Rectal smooth muscle tissue (tissue), 1 donor: ENCODE measurements at regions not wholly inside any gene's neighbourhood (a gene's known extent, or its start where the extent isn't known, plus 50 kb on each side); places are given as distances from the start of the nearest gene placed in this dataset.

ENCODE experiments used
- H3K27ac ChIP-seq: one replicate; pipeline ENCODE4 v1.7.0; 2013; ENCODE audit warnings: low read depth, low read length, inconsistent platforms
- H3K27me3 ChIP-seq: one replicate; pipeline ENCODE4 v1.7.0; 2013; ENCODE audit warnings: low read length; ENCODE audit not compliant: control insufficient read depth, insufficient read depth
- H3K36me3 ChIP-seq: one replicate; pipeline ENCODE4 v1.7.0; 2013; ENCODE audit warnings: low read length; ENCODE audit not compliant: control insufficient read depth, insufficient read depth
- H3K4me1 ChIP-seq: one replicate; pipeline ENCODE4 v1.7.0; 2013; ENCODE audit warnings: low read length; ENCODE audit not compliant: control insufficient read depth, insufficient read depth
- H3K4me3 ChIP-seq: one replicate; pipeline ENCODE4 v1.7.0; 2013; ENCODE audit warnings: low read length
- H3K9ac ChIP-seq: one replicate; pipeline ENCODE4 v1.7.0; 2013; ENCODE audit warnings: low read length

- Histone ChIP-seq H3K27ac (no peak overlapping the region), H3K4me1 (no peaks in the 10 kb centered on the region), H3K9ac (no peak overlapping the region), H3K27me3 (no peaks in the 10 kb centered on the region), H3K36me3 (no peaks in the 10 kb centered on the region), H3K4me3 (no peak overlapping the region)
These were observed 410.6 kb upstream of the FIGN start for GRCh38 chr2:164146441-164146840.

GRCh38 chr2:164145093-164145987 is 409.5 kb upstream of the FIGN start:
- Histone ChIP-seq H3K27me3 (no peaks in the 10 kb centered on the region), H3K36me3 (no peaks in the 10 kb centered on the region), H3K4me3 (no peak overlapping the region), H3K27ac (no peak overlapping the region), H3K9ac (no peak overlapping the region), H3K4me1 (no peaks in the 10 kb centered on the region)

DNA sequence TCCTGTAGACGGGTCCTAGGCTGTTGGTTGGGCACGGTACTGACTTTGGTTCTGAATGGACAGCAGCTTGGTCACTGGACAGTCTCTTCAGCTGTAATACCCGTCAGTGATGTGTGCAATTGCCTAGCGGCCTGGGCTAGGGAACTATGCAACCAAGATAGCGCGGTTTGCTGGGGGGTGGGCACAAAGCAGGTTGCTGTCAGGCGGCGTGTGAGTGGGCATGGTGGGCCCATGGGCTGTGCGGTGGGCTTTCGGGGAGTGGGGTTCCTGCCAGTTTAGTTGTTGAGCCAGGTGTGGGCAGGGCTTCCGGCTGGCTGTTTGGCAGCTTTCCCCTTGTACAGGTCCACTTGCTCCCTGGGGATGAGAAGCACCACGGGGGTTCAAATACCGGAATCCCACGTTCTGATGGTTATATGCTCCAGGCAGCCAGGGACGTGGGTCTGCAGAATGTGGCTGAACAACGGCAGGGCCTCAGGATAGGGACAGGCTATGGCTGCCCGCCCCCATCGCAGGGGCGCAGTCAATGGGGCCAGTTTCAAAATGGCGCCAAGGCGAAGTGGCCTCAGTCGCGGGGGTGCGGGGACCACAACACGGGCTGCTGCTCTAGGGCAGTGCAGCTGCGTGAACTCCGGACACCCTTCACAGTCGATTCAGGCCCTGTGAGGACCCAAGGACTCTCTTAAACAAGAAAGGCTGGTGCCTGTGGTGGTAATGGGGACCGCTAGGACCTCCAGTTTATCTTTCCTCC is 407.5 kb upstream of the FIGN start:
- H3K27me3 ChIP-seq, result no peaks in the 10 kb centered on the region
- H3K36me3 ChIP-seq, result no peaks in the 10 kb centered on the region
- no peaks in the 10 kb centered on the region for H3K4me1 ChIP-seq
- H3K27ac ChIP-seq, result no peak overlapping the region
- H3K9ac ChIP-seq, result no peak overlapping the region
- H3K4me3 ChIP-seq, result no peak overlapping the region

DNA sequence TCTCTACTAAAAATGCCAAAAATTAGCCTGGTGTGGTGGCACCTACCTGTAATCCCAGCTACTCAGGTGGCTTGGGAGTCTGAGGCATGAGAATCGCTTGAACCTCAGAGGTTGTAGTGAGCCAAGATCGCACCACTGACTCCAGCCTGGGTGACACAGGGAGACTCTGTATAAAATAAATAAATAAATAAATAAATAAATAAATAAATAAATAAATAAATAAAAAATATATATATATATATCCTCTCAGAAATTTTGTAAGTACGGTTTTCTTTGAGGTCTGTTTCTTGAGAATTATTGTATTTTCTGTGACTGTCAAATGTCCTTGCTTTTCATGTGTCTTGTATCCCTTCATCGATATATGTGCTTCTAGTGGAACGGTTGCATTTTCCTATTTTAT is 406.9 kb upstream of the FIGN start:
- H3K4me1 ChIP-seq, result no peaks in the 10 kb centered on the region
- no peak overlapping the region for H3K27ac ChIP-seq
- H3K36me3 ChIP-seq, result no peaks in the 10 kb centered on the region
- H3K27me3 ChIP-seq, result no peaks in the 10 kb centered on the region
- H3K9ac ChIP-seq, result no peak overlapping the region
- H3K4me3 ChIP-seq, result no peak overlapping the region

DNA sequence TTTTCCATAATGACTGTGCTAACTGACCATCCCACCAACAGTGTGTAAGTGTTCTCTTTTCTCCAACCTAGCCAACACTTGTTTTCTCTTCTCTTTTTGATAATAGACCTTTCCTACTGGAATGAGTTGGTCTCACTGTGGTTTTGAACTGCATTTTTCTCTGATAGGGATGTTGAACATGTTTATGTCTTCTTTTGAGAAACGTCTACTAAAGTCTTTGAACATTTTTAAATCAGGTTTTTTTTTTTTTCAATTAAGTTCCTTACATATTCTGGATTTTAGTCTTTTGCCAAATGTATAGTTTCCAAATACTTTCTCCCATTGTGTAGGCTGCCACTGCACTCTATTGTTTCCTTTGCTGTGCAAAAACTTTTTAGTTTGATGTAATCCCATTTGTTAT is 405.5 kb upstream of the FIGN start:
- no peak overlapping the region for H3K27ac ChIP-seq
- no peak overlapping the region for H3K9ac ChIP-seq
- no peaks in the 10 kb centered on the region for H3K36me3 ChIP-seq

DNA sequence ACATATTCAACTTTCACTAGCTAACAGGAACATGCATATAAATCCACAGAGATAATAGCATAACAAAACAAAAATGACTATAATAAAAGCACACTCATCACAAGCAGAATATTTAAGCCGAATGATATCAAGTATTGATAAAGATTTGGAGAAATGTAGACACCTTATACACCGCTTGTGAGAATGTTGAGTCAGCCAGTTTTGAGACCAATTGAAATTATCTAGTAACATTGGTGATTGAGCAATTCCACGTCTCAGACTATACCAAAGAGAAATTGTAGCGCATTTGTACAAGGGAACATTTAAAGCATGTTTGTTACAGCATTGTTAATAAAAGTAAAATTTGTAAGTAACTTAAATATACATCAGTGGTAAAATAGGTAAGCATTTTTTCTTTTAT is 402.9 kb upstream of the FIGN start:
- Histone ChIP-seq H3K9ac (no peak overlapping the region), H3K27ac (no peak overlapping the region), H3K27me3 (no peaks in the 10 kb centered on the region), H3K4me3 (no peak overlapping the region), H3K36me3 (no peaks in the 10 kb centered on the region), H3K4me1 (no peaks in the 10 kb centered on the region)

More for the DNA sequence above, 405.5 kb upstream of the FIGN start:
- Histone ChIP-seq H3K4me1 (no peaks in the 10 kb centered on the region), H3K27me3 (no peaks in the 10 kb centered on the region), H3K4me3 (no peak overlapping the region)

DNA sequence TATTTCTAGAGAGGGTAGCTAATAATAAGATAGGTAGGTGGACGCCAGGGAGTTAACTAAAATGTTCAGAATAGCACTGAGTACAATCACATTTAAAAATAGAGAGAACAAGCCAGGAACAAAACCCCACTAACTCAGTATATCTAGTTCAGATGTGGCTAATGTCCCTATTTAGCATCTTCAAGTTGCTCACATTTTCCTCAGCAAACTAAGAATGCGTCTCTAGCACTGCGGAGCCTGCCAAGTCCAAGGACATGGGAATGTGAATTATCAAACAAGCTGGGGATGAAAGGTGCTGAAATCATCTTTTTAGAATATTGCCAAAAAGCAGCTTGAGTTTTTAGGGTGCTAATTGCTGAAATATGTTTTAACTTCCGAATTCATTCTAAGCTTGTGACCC is 398.5 kb upstream of the FIGN start:
- Histone ChIP-seq H3K9ac (no peak overlapping the region), H3K4me1 (no peaks in the 10 kb centered on the region), H3K4me3 (no peak overlapping the region), H3K27ac (no peak overlapping the region), H3K36me3 (no peaks in the 10 kb centered on the region), H3K27me3 (no peaks in the 10 kb centered on the region)

GRCh38 chr2:164127971-164128527 is 392.2 kb upstream of the FIGN start:
- H3K27me3 ChIP-seq, result no peaks in the 10 kb centered on the region
- H3K36me3 ChIP-seq, result no peaks in the 10 kb centered on the region
- H3K27ac ChIP-seq, result no peak overlapping the region
- no peaks in the 10 kb centered on the region for H3K4me1 ChIP-seq
- no peak overlapping the region for H3K4me3 ChIP-seq
- H3K9ac ChIP-seq, result no peak overlapping the region

DNA sequence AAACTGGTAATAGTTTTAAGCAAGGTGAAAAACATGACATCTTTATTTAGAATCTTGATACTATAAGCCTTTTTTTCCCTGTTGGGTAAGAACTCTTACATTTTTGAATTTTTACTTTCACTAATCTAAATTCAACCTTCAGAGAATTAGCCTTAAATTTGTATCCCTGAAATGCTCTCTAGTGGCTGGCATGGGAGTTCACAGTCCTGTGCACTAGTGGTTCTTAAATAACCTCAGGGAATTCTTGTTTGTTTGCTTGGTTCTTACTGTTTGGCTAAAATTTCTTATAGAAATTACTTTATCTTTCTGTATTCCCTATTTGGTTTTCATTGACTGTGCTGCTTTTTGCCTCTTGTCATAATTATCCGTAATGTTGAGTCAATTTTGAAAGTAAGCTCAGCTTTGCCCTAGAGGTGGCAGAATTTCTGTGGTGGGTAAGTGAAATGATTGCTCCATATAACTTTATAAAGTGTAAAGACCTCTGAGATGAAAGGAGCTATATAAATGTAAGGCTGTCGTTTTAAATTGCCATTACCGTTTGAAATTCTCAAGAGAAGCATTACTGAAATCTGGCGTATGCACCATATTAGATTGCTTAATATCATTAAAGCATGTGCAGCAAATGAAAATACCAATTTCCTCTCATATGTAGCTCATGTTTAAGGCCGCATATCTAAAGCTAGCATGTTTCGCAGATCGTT is 391.3 kb upstream of the FIGN start:
- no peaks in the 10 kb centered on the region for H3K4me1 ChIP-seq
- no peak overlapping the region for H3K4me3 ChIP-seq
- no peak overlapping the region for H3K9ac ChIP-seq
- H3K27me3 ChIP-seq, result no peaks in the 10 kb centered on the region
- no peaks in the 10 kb centered on the region for H3K36me3 ChIP-seq
- H3K27ac ChIP-seq, result no peak overlapping the region

- no peak overlapping the region for H3K4me3 ChIP-seq
- no peak overlapping the region for H3K27ac ChIP-seq
- no peaks in the 10 kb centered on the region for H3K36me3 ChIP-seq
- no peaks in the 10 kb centered on the region for H3K27me3 ChIP-seq
- no peak overlapping the region for H3K9ac ChIP-seq
- no peaks in the 10 kb centered on the region for H3K4me1 ChIP-seq
These were observed 380.0 kb upstream of the FIGN start for GRCh38 chr2:164115806-164116205.

GRCh38 chr2:164114937-164115336 is 379.1 kb upstream of the FIGN start:
- no peak overlapping the region for H3K9ac ChIP-seq
- H3K27me3 ChIP-seq, result no peaks in the 10 kb centered on the region
- no peaks in the 10 kb centered on the region for H3K36me3 ChIP-seq
- H3K4me1 ChIP-seq, result no peaks in the 10 kb centered on the region
- no peak overlapping the region for H3K4me3 ChIP-seq
- H3K27ac ChIP-seq, result no peak overlapping the region

- Histone ChIP-seq H3K27ac (no peak overlapping the region), H3K27me3 (no peaks in the 10 kb centered on the region), H3K4me1 (no peaks in the 10 kb centered on the region), H3K4me3 (no peak overlapping the region), H3K36me3 (no peaks in the 10 kb centered on the region), H3K9ac (no peak overlapping the region)
These were observed 376.3 kb upstream of the FIGN start for GRCh38 chr2:164112105-164112504.
